B cell (primary cell): ENCODE measurements at regions not wholly inside any gene's neighbourhood (a gene's known extent, or its start where the extent isn't known, plus 50 kb on each side); places are given as distances from the start of the nearest gene placed in this dataset.

ENCODE experiments used
- ATAC-seq: fragments of 200-7000 bp; cut with Tn5 transposase; one replicate; pipeline ENCODE4 v1.10.0; 2021; ENCODE audit warnings: low read depth, mild to moderate bottlenecking, moderate number of reproducible peaks, moderate library complexity
- CTCF ChIA-PET: fragments of 350-600 bp; sonication (Branson Sonifier 250); formaldehyde crosslinking; loops from one replicate; lab custom pipeline; 2021; ENCODE audit warnings: antibody characterized with exemption, inconsistent platforms; lab: Charles Lee
- POLR2A ChIA-PET: fragments of 350-600 bp; sonication (Branson Sonifier 250); formaldehyde crosslinking; loops from one replicate; lab custom pipeline; 2021; ENCODE audit warnings: antibody characterized with exemption; lab: Charles Lee
- DNase-seq: peaks from one replicate; pipeline ENCODE4 v3.0.0; 2013
- H2AFZ ChIP-seq: 2 replicates; pipeline ENCODE4 v1.6.1; 2012; ENCODE audit warnings: mild to moderate bottlenecking, low read depth, low read length; ENCODE audit not compliant: insufficient read depth, poor library complexity, severe bottlenecking
- H3K27ac ChIP-seq, 2 donors: 1 replicate in 1 of 2; 2 replicates in 1 of 2; pipeline ENCODE4 v1.5.1; 2012 to 2013; ENCODE audit warnings: low read length in 2 of 2, mild to moderate bottlenecking in 2 of 2, moderate library complexity in 1 of 2
- H3K27me3 ChIP-seq, 4 experiments: fragments of 200-600 bp in 1 of 4; sonication (generic) in 1 of 4; replicated peaks in 1 of 4; 1 replicate in 2 of 4; 2 replicates in 2 of 4; pipeline versions ENCODE4 v1.6.1 to v1.7.0; 2013 to 2016; ENCODE audit warnings: low read length in 3 of 4, mild to moderate bottlenecking in 2 of 4, mixed read lengths in 1 of 4, moderate library complexity in 1 of 4; ENCODE audit not compliant: insufficient read depth in 4 of 4, control insufficient read depth in 3 of 4; ENCODE audit errors: control extremely low read depth in 1 of 4
- H3K36me3 ChIP-seq, 2 experiments: replicated peaks in 1 of 2; 1 replicate in 1 of 2; 2 replicates in 1 of 2; pipeline versions ENCODE4 v1.6.1 to v1.7.1; 2013; ENCODE audit warnings: low read length in 1 of 2; ENCODE audit not compliant: insufficient read depth in 2 of 2, control insufficient read depth in 1 of 2; ENCODE audit errors: control extremely low read depth in 1 of 2, extremely low read depth in 1 of 2
- H3K4me1 ChIP-seq, 2 donors: fragments of 200-600 bp in 1 of 2; sonication (generic) in 1 of 2; 1 replicate in 1 of 2; 2 replicates in 1 of 2; pipeline versions ENCODE4 v1.5.1 to v1.6.1; 2013 to 2017; ENCODE audit warnings: low read length in 2 of 2; ENCODE audit not compliant: control insufficient read depth in 2 of 2, insufficient read depth in 2 of 2
- H3K4me2 ChIP-seq: replicated peaks from 2 replicates; pipeline ENCODE3; 2012; ENCODE audit warnings: mild to moderate bottlenecking, low read depth, low read length; ENCODE audit not compliant: poor library complexity, severe bottlenecking
- H3K4me3 ChIP-seq, 5 experiments: fragments of 200-600 bp in 1 of 5; sonication (generic) in 1 of 5; 1 replicate in 3 of 5; 2 replicates in 2 of 5; pipeline versions ENCODE4 v1.5.1 to v1.7.0; 2011 to 2016; ENCODE audit warnings: low read length in 4 of 5, mild to moderate bottlenecking in 4 of 5, low read depth in 2 of 5, control low read depth in 1 of 5, moderate library complexity in 1 of 5; ENCODE audit not compliant: insufficient read depth in 1 of 5; ENCODE audit errors: control extremely low read depth in 1 of 5, extremely low read depth in 1 of 5
- H3K79me2 ChIP-seq: fragments of 200-600 bp; sonication (generic); one replicate; pipeline ENCODE4 v1.6.0; 2016; ENCODE audit warnings: low read length; ENCODE audit not compliant: control insufficient read depth, insufficient read depth
- H3K9ac ChIP-seq: fragments of 200-600 bp; sonication (generic); 2 replicates; pipeline ENCODE4 v1.6.1; 2017; ENCODE audit warnings: mild to moderate bottlenecking, low read length, moderate library complexity
- H3K9me3 ChIP-seq, 3 donors: one replicate each; pipeline versions ENCODE4 v1.6.1 to v1.7.1; 2013; ENCODE audit warnings: low read length in 2 of 3; ENCODE audit not compliant: control insufficient read depth in 2 of 3, insufficient read depth in 1 of 3; ENCODE audit errors: control extremely low read depth in 1 of 3
- H4K20me1 ChIP-seq: 2 replicates; pipeline ENCODE4 v1.6.0; 2012; ENCODE audit warnings: mild to moderate bottlenecking, low read length; ENCODE audit not compliant: insufficient read depth, control insufficient read depth, poor library complexity, severe bottlenecking
- H3K27ac Mint-ChIP-seq: one replicate; pipeline ENCODE4 v1.8.0; 2021; ENCODE audit warnings: mixed read lengths
- H3K27me3 Mint-ChIP-seq: one replicate; pipeline ENCODE4 v1.8.0; 2021; ENCODE audit warnings: mixed read lengths
- H3K4me1 Mint-ChIP-seq: one replicate; pipeline ENCODE4 v1.8.0; 2021; ENCODE audit warnings: mixed read lengths
- H3K4me3 Mint-ChIP-seq: one replicate; pipeline ENCODE4 v1.8.0; 2021; ENCODE audit warnings: mixed read lengths
- H3K9me3 Mint-ChIP-seq: one replicate; pipeline ENCODE4 v1.8.0; 2022; ENCODE audit warnings: mixed read lengths; ENCODE audit not compliant: insufficient read depth
- CTCF ChIP-seq: fragments of 200-600 bp; IDR thresholded peaks from one replicate; pipeline ENCODE4 v1.8.0; 2022; ENCODE audit warnings: antibody characterized with exemption, mild to moderate bottlenecking
- EZH2 ChIP-seq: IDR thresholded peaks from 2 replicates; pipeline ENCODE4 v1.6.1; 2012; ENCODE audit warnings: borderline replicate concordance, low read depth, mild to moderate bottlenecking, moderate library complexity, low read length; ENCODE audit not compliant: insufficient read depth, poor library complexity, severe bottlenecking
- WGBS: methylation state at CpG from one replicate; pipeline ENCODE4 v1.1.5; 2013; ENCODE audit warnings: missing lambda C conversion rate; ENCODE audit not compliant: insufficient coverage; 5-methylcytosine and 5-hydroxymethylcytosine counted together
- intact Hi-C: fragments of 100-400 bp; cut with micrococcal nuclease; formaldehyde crosslinking; loops from one replicate; pipeline ENCODE4 v1.10.0; 2022

DNA sequence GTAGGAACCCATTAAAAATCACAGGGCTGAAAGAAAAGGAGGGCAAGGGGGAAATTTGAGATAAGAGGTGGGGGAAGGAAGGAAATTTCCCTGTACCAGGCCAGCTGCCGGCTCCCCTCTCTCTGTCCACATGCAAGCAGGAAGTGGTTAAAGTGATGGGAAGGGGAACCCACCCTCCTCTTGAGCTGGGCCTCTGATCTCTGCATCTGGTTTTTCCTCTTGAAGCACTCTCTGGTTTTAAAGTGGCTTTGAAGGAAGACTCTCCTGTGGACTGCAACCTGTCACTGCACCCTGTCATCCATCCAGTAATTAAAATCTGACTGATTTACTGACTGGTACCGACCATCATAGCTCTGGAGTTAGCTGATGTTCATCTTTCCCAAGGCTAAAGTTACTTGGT is 239.6 kb downstream of the TSHZ3 start:
- ChIA-PET POLR2A (no interaction called here), CTCF (no interaction called here)
- Mint-ChIP-seq H3K9me3 (no peaks in the 10 kb centered on the region), H3K4me3 (no peak overlapping the region), H3K27ac (no peak overlapping the region), H3K4me1 (no peaks in the 10 kb centered on the region), H3K27me3 (no peaks in the 10 kb centered on the region)
- H3K4me2 ChIP-seq = no peak overlapping the region
- peaks cover 0 to 14% (median 0%) of the 10 kb centered on the region in 3 donors for H3K9me3 ChIP-seq
- no peak overlapping the region for H2AFZ ChIP-seq
- H3K4me3 ChIP-seq = no peak overlapping the region
- no peak for ATAC-seq
- no peaks in the 10 kb centered on the region for H3K36me3 ChIP-seq
- H4K20me1 ChIP-seq = no peaks in the 10 kb centered on the region
- no peaks in the 10 kb centered on the region for H3K27me3 ChIP-seq
- no peaks in the 10 kb centered on the region for H3K4me1 ChIP-seq
- DNase-seq = no peak
- intact Hi-C loops = no loop called here
- no peak overlapping the region for H3K27ac ChIP-seq
- TF ChIP-seq EZH2 = no peak
- no peak for TF ChIP-seq CTCF
- H3K9ac ChIP-seq = no peak overlapping the region
- 0% methylated on average over 1 of the region's 2 CpGs for WGBS
- H3K79me2 ChIP-seq = no peaks in the 10 kb centered on the region

GRCh38 chr19:31107096-31107495 is 242.1 kb downstream of the TSHZ3 start:
- Mint-ChIP-seq H3K4me1 (no peaks in the 10 kb centered on the region), H3K27me3 (no peaks in the 10 kb centered on the region), H3K27ac (no peak overlapping the region), H3K4me3 (no peak overlapping the region), H3K9me3 (peaks cover 2% of the 10 kb centered on the region)
- no peak for ATAC-seq
- ChIA-PET CTCF (no interaction called here), POLR2A (no interaction called here)
- H3K36me3 ChIP-seq = no peaks in the 10 kb centered on the region
- H3K4me3 ChIP-seq = no peak overlapping the region
- no peaks in the 10 kb centered on the region for H3K79me2 ChIP-seq
- no peaks in the 10 kb centered on the region for H4K20me1 ChIP-seq
- H2AFZ ChIP-seq = no peak overlapping the region
- DNase-seq = no peak
- intact Hi-C loops = no loop called here
- peaks cover 0 to 19% (median 0%) of the 10 kb centered on the region in 3 donors for H3K9me3 ChIP-seq
- H3K27me3 ChIP-seq = no peaks in the 10 kb centered on the region
- H3K27ac ChIP-seq = no peak overlapping the region
- WGBS = 89% methylated on average over 7 of the region's 8 CpGs
- no peak overlapping the region for H3K9ac ChIP-seq
- no peaks in the 10 kb centered on the region for H3K4me1 ChIP-seq
- H3K4me2 ChIP-seq = no peak overlapping the region
- TF ChIP-seq EZH2 (no peak), CTCF (no peak)
